Endothelial cell of umbilical vein (primary cell): ENCODE measurements at regions not wholly inside any gene's neighbourhood (a gene's known extent, or its start where the extent isn't known, plus 50 kb on each side); places are given as distances from the start of the nearest gene placed in this dataset.
"Not testable (repeated sequence)": the region's sequence is repeated elsewhere in the genome, so short reads cannot be mapped to it uniquely, and the experiment has no call there.

ENCODE experiments used
- CTCF ChIP-seq, 2 donors: IDR thresholded peaks; 1 replicate in 1 of 2; 2 replicates in 1 of 2; pipeline ENCODE4 v1.5.1; 2011; ENCODE audit warnings: low read length in 2 of 2, mild to moderate bottlenecking in 2 of 2, moderate library complexity in 2 of 2, control low read depth in 1 of 2, inconsistent platforms in 1 of 2, low read depth in 1 of 2; ENCODE audit not compliant: insufficient read depth in 1 of 2; ENCODE audit errors: extremely low read depth in 1 of 2
- EZH2 ChIP-seq: IDR thresholded peaks from 2 replicates; pipeline ENCODE4 v1.6.1; 2012; ENCODE audit warnings: borderline replicate concordance, low read depth, mild to moderate bottlenecking, moderate library complexity, low read length, inconsistent platforms; ENCODE audit not compliant: severe bottlenecking
- FOS ChIP-seq: IDR thresholded peaks from 2 replicates; pipeline ENCODE4 v1.6.1; 2011; ENCODE audit warnings: mild to moderate bottlenecking, low read length, moderate library complexity, borderline replicate concordance; ENCODE audit not compliant: insufficient read depth
- POLR2AphosphoS5 ChIP-seq: IDR thresholded peaks from 2 replicates; pipeline ENCODE4 v1.6.1; 2012; ENCODE audit warnings: low read depth, mild to moderate bottlenecking, control low read depth, low read length, moderate library complexity; ENCODE audit not compliant: insufficient read depth

GRCh38 chr19:21668072-21668773 is 99.2 kb downstream of the ZNF100 start:
- TF ChIP-seq POLR2AphosphoS5; CTCF (IDR thresholded peaks at IDR 0.05; ENCODE audit: extremely low read depth in 1 of 2, insufficient read depth in 1 of 2, low read depth in 1 of 2, low read length in 2 of 2); EZH2; FOS: not testable (repeated sequence)
